OCI-M2 (cell line): ENCODE measurements at regions not wholly inside any gene's neighbourhood (a gene's known extent, or its start where the extent isn't known, plus 50 kb on each side); places are given as distances from the start of the nearest gene placed in this dataset.

ENCODE experiments used
- DNase-seq: peaks from one replicate; lab custom pipeline; 2025; ENCODE audit not compliant: unreplicated experiment; lab: John Stamatoyannopoulos, UW

- no peak for DNase-seq
Measured at GRCh38 chr9:108473209-108474112, 382.3 kb downstream of the ACTL7B start.

- DNase-seq, result no peak
Measured at GRCh38 chr9:108469654-108470053, 386.1 kb downstream of the ACTL7B start.

GRCh38 chr9:108468364-108468763 lies 387.4 kb downstream of the ACTL7B start:
- DNase-seq, result no peak

- DNase-seq, result no peak
Measured at GRCh38 chr9:108467653-108468324, 388.0 kb downstream of the ACTL7B start.

GRCh38 chr9:108467161-108467560 lies 388.6 kb downstream of the ACTL7B start:
- DNase-seq, result no peak

- no peak for DNase-seq
Measured at GRCh38 chr9:108466304-108466703, 389.5 kb downstream of the ACTL7B start.

- no peak for DNase-seq
Measured at GRCh38 chr9:108463932-108464606, 391.7 kb downstream of the ACTL7B start.

- no peak for DNase-seq
Measured at GRCh38 chr9:108456903-108457302, 398.9 kb downstream of the ACTL7B start.

GRCh38 chr9:108445431-108446071 lies 410.2 kb downstream of the ACTL7B start:
- no peak for DNase-seq

- DNase-seq, result no peak
Measured at GRCh38 chr9:108444400-108445358, 411.1 kb downstream of the ACTL7B start.

GRCh38 chr9:108443741-108444140 lies 412.0 kb downstream of the ACTL7B start:
- no peak for DNase-seq

- DNase-seq, result no peak
Measured at GRCh38 chr9:108443019-108443633, 412.7 kb downstream of the ACTL7B start.

- no peak for DNase-seq
Measured at GRCh38 chr9:108442627-108443018, 413.2 kb downstream of the ACTL7B start.

- no peak for DNase-seq
Measured at GRCh38 chr9:108441726-108442125, 414.1 kb downstream of the ACTL7B start.

- no peak for DNase-seq
Measured at GRCh38 chr9:108441251-108441650, 414.5 kb downstream of the ACTL7B start.

GRCh38 chr9:108439947-108440346 lies 415.8 kb downstream of the ACTL7B start:
- DNase-seq, result no peak

GRCh38 chr9:108437656-108438055 lies 418.1 kb downstream of the ACTL7B start:
- DNase-seq, result no peak

- no peak for DNase-seq
Measured at GRCh38 chr9:108436448-108436847, 419.3 kb downstream of the ACTL7B start.

GRCh38 chr9:108434502-108434901 lies 421.3 kb downstream of the ACTL7B start:
- DNase-seq, result no peak

GRCh38 chr9:108434036-108434435 lies 421.8 kb downstream of the ACTL7B start:
- no peak for DNase-seq
